ENCODE measurements at regions not wholly inside any gene's neighbourhood (a gene's known extent, or its start where the extent isn't known, plus 50 kb on each side); places are given as distances from the start of the nearest gene placed in this dataset.

- peak; percentile 85 for TF ChIP-seq CTCF (IDR thresholded peaks at IDR 0.05)
- no peaks in the 10 kb centered on the region for H3K27me3 Mint-ChIP-seq (ENCODE audit: low read depth in 2 of 2)
- peaks cover 59 to 68% of the 10 kb centered on the region in 2 donors for H3K4me1 Mint-ChIP-seq
- Histone ChIP-seq H3K27ac (ENCODE audit: low read length) (no peak overlapping the region), H3K4me1 (ENCODE audit: control insufficient read depth, insufficient read depth, low read length) (peaks cover 76% of the 10 kb centered on the region), H3K36me3 (ENCODE audit: control insufficient read depth, insufficient read depth, low read length) (no peaks in the 10 kb centered on the region), H3K27me3 (ENCODE audit: control insufficient read depth, insufficient read depth, low read length) (no peaks in the 10 kb centered on the region), H3K4me3 (ENCODE audit: low read length) (no peak overlapping the region), H3K9me3 (ENCODE audit: control insufficient read depth, insufficient read depth, low read length) (no peaks in the 10 kb centered on the region)
- intact Hi-C loops (cut with micrococcal nuclease) = no loop called here
- H3K4me3 Mint-ChIP-seq = peak overlapping the region; percentile 6
- peak in 1 of 2 donors; percentile 78 for DNase-seq
- no peaks in the 10 kb centered on the region for H3K9me3 Mint-ChIP-seq
- H3K36me3 Mint-ChIP-seq = no peaks in the 10 kb centered on the region
- H3K27ac Mint-ChIP-seq = peak overlapping the region in 1 of 2 donors; percentile 49
- no peak for ATAC-seq
- WGBS (ENCODE audit: insufficient coverage) = 47% methylated on average over 3 of the region's 3 CpGs
These were observed 59.2 kb upstream of the FNDC1 start for GRCh38 chr6:159110013-159110412.

DNA sequence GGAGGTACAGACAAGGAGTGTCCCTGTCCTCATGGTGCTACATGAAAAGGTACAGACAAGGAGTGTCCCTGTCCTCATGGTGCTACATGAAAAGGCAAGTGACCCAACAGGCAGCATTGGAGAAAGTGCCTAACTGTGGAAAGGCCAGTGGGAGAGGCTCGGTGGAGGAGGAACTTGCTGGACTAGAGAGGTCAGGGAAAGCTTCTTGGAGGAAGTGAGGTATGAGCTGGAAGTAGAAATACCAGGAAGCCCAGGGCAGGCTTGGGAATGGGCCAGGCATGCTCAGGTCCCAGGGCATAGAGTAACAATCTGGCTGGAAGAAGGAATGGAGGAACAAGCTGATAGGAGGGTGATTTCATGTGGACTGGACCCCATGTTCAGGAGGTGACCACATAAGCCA, 59.8 kb upstream of the FNDC1 start:
- 83% methylated on average over 1 of the region's 1 CpG for WGBS (ENCODE audit: insufficient coverage)
- H3K4me3 Mint-ChIP-seq = no peak overlapping the region
- Histone ChIP-seq H3K27ac (ENCODE audit: low read length) (no peak overlapping the region), H3K27me3 (ENCODE audit: control insufficient read depth, insufficient read depth, low read length) (no peaks in the 10 kb centered on the region), H3K4me1 (ENCODE audit: control insufficient read depth, insufficient read depth, low read length) (peaks cover 76% of the 10 kb centered on the region), H3K9me3 (ENCODE audit: control insufficient read depth, insufficient read depth, low read length) (no peaks in the 10 kb centered on the region), H3K36me3 (ENCODE audit: control insufficient read depth, insufficient read depth, low read length) (no peaks in the 10 kb centered on the region), H3K4me3 (ENCODE audit: low read length) (no peak overlapping the region)
- no peaks in the 10 kb centered on the region for H3K36me3 Mint-ChIP-seq
- peak in 1 of 2 donors; percentile 10 for DNase-seq
- TF ChIP-seq CTCF (IDR thresholded peaks at IDR 0.05) = no peak
- intact Hi-C loops (cut with micrococcal nuclease) = loop anchor here (5.0 kb wide), 2 partner anchors 242 to 257 kb away; no protein-coding TSS in a partner anchor
- H3K4me1 Mint-ChIP-seq = peaks cover 59 to 68% of the 10 kb centered on the region in 2 donors
- H3K9me3 Mint-ChIP-seq = no peaks in the 10 kb centered on the region
- H3K27me3 Mint-ChIP-seq (ENCODE audit: low read depth in 2 of 2) = no peaks in the 10 kb centered on the region
- H3K27ac Mint-ChIP-seq = peak overlapping the region; percentile 49 to 100
- no peak for ATAC-seq

DNA sequence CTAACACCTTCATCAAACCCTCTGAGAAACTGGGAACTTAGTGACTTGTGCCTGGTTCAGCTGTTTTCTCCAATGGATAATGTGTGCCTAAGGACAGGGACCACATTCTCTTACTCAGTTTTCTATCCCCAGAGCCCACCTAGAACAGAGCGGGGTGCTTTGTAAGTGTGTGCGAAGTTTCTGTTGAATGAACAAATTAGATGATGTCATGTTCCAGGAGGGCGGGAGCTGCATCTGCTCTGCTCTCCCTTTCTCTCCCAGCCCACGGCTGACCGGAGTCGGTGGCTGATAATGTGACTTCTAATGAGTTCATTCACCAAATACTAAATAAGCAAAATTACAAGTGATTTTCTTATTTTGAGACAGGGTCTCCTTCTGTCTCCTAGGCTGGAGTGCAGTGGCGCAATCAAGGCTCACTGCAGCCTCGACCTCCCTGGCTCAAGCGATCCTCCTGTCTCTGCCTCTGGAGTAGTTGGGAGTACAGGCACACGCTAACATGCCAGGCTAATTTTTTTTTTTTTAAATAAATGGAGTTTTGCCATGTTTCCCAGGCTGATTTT, 60.7 kb upstream of the FNDC1 start:
- Mint-ChIP-seq H3K27ac (peak overlapping the region; percentile 95 to 100), H3K9me3 (no peaks in the 10 kb centered on the region), H3K36me3 (no peaks in the 10 kb centered on the region), H3K4me3 (peak overlapping the region; percentile 82), H3K27me3 (ENCODE audit: low read depth in 2 of 2) (no peaks in the 10 kb centered on the region), H3K4me1 (peaks cover 59 to 67% of the 10 kb centered on the region in 2 donors)
- H3K9me3 ChIP-seq (ENCODE audit: control insufficient read depth, insufficient read depth, low read length) = no peaks in the 10 kb centered on the region
- peaks cover 76% of the 10 kb centered on the region for H3K4me1 ChIP-seq (ENCODE audit: control insufficient read depth, insufficient read depth, low read length)
- TF ChIP-seq CTCF (IDR thresholded peaks at IDR 0.05) = no peak
- ATAC-seq = no peak
- H3K4me3 ChIP-seq (ENCODE audit: low read length) = no peak overlapping the region
- no peaks in the 10 kb centered on the region for H3K36me3 ChIP-seq (ENCODE audit: control insufficient read depth, insufficient read depth, low read length)
- DNase-seq = peak in 1 of 2 donors; percentile 7
- 96% methylated on average over 8 of the region's 10 CpGs for WGBS (ENCODE audit: insufficient coverage)
- H3K27ac ChIP-seq (ENCODE audit: low read length) = peak overlapping the region; percentile 82
- H3K27me3 ChIP-seq (ENCODE audit: control insufficient read depth, insufficient read depth, low read length) = no peaks in the 10 kb centered on the region
- intact Hi-C loops (cut with micrococcal nuclease) = loop anchor here (5.0 kb wide), 2 partner anchors 241 to 256 kb away; no protein-coding TSS in a partner anchor
